ENCODE measurements at regions not wholly inside any gene's neighbourhood (a gene's known extent, or its start where the extent isn't known, plus 50 kb on each side); places are given as distances from the start of the nearest gene placed in this dataset.
"Not testable (repeated sequence)": the region's sequence is repeated elsewhere in the genome, so short reads cannot be mapped to it uniquely, and the experiment has no call there.

DNA sequence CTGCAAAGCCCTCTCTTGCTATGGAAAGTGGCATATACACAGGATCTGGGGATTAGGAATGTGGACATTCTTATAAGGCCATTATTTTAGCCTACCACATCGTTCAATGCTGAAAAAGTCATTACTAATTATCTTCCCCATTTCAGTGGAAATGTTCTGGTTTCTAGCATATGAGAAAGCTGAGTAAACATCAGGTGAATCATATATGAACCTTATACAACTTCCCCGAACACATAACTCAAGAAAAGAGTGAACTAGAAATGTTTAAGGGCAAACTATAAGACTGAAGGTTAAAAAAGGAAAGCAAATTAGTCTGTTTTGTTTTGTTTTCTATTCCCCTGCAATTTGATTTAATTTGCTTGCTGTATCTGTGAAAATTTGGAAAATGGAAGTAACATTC, 62.5 kb upstream of the SEC22B start:
- TF ChIP-seq MEF2A (IDR thresholded peaks at IDR 0.05; ENCODE audit: control insufficient read depth, low read depth, low read length); JUNB (CRISPR knock-in tag; conservative IDR thresholded peaks at IDR 0.05); JUN (IDR thresholded peaks at IDR 0.05; ENCODE audit: borderline replicate concordance, low read depth, low read length); JUN (CRISPR knock-in tag; IDR thresholded peaks at IDR 0.05; ENCODE audit: borderline replicate concordance): not testable (repeated sequence)

Data from K562 (cell line).